IMR-90 (cell line): ENCODE measurements at regions not wholly inside any gene's neighbourhood (a gene's known extent, or its start where the extent isn't known, plus 50 kb on each side); places are given as distances from the start of the nearest gene placed in this dataset.

Experiments
- ATAC-seq: fragments of 200-7000 bp; cut with Tn5 transposase; 2 replicates; pipeline ENCODE4 v1.9.1; 2020; ENCODE audit warnings: low read depth, mild to moderate bottlenecking, moderate library complexity
- BruUV-seq: library from RNA; stranded (reverse); fragments of 400-500 nt; replicated peaks from 2 replicates; lab custom pipeline; 2021; lab: Mats Ljungman, UMichigan
- CTCF ChIA-PET: fragments of 300-600 bp; formaldehyde crosslinking; extraction: SDS; loops from one replicate; lab custom pipeline; 2021; ENCODE audit warnings: antibody characterized with exemption; lab: Yijun Ruan, JAX
- POLR2A ChIA-PET: fragments of 300-600 bp; sonication (Branson Sonifier 250); formaldehyde crosslinking; loops from one replicate; lab custom pipeline; 2022; ENCODE audit warnings: antibody characterized with exemption; ENCODE audit not compliant: unreplicated experiment; lab: Charles Lee
- DNase-seq: peaks from one replicate; pipeline ENCODE4 v3.0.0; 2013
- H2AFZ ChIP-seq: replicated peaks from 2 replicates; pipeline ENCODE3; 2013; ENCODE audit warnings: low read length, mild to moderate bottlenecking; ENCODE audit not compliant: poor library complexity
- H2AK5ac ChIP-seq: 2 replicates; pipeline ENCODE4 v1.6.1; 2013; ENCODE audit warnings: low read depth, low read length, inconsistent platforms
- H2AK9ac ChIP-seq: replicated peaks from 2 replicates; pipeline ENCODE3; 2013; ENCODE audit warnings: mild to moderate bottlenecking, low read depth, low read length, moderate library complexity; ENCODE audit not compliant: poor library complexity
- H2BK120ac ChIP-seq: 2 replicates; pipeline ENCODE4 v1.6.1; 2013; ENCODE audit warnings: low read depth, low read length, inconsistent platforms
- H2BK15ac ChIP-seq: 3 replicates; pipeline ENCODE4 v1.6.1; 2013; ENCODE audit warnings: low read depth, low read length, inconsistent platforms
- H2BK20ac ChIP-seq: 2 replicates; pipeline ENCODE4 v1.6.1; 2013; ENCODE audit warnings: low read depth, mild to moderate bottlenecking, inconsistent platforms, low read length, moderate library complexity
- H2BK5ac ChIP-seq: 2 replicates; pipeline ENCODE4 v1.6.1; 2013; ENCODE audit warnings: mild to moderate bottlenecking, low read depth, low read length, inconsistent platforms; ENCODE audit not compliant: poor library complexity, severe bottlenecking
- H3K14ac ChIP-seq: replicated peaks from 2 replicates; pipeline ENCODE4 v1.6.1; 2013; ENCODE audit warnings: low read depth, low read length, inconsistent platforms
- H3K18ac ChIP-seq: 2 replicates; pipeline ENCODE4 v1.6.1; 2013; ENCODE audit warnings: low read depth, low read length, control low read depth
- H3K23ac ChIP-seq: 2 replicates; pipeline ENCODE4 v1.6.1; 2013; ENCODE audit warnings: low read depth, low read length, inconsistent platforms
- H3K27ac ChIP-seq: 2 replicates; pipeline ENCODE4 v1.5.1; 2013; ENCODE audit warnings: mild to moderate bottlenecking, control low read depth, low read length; ENCODE audit not compliant: insufficient read depth
- H3K27me3 ChIP-seq: 2 replicates; pipeline ENCODE4 v1.6.1; 2013; ENCODE audit warnings: low read length; ENCODE audit not compliant: control insufficient read depth, insufficient read depth
- H3K36me3 ChIP-seq: 2 replicates; pipeline ENCODE4 v1.6.1; 2013; ENCODE audit warnings: low read length, mixed read lengths; ENCODE audit not compliant: control insufficient read depth, insufficient read depth
- H3K4ac ChIP-seq: 2 replicates; pipeline ENCODE4 v1.6.1; 2013; ENCODE audit warnings: low read depth, low read length, inconsistent platforms
- H3K4me1 ChIP-seq: 2 replicates; pipeline ENCODE4 v1.6.1; 2013; ENCODE audit warnings: low read length, mixed read lengths; ENCODE audit not compliant: control insufficient read depth, insufficient read depth
- H3K4me2 ChIP-seq: 2 replicates; pipeline ENCODE4 v1.6.1; 2013; ENCODE audit warnings: low read depth, mild to moderate bottlenecking, control low read depth, low read length, moderate library complexity
- H3K4me3 ChIP-seq: 2 replicates; pipeline ENCODE4 v1.5.1; 2013; ENCODE audit warnings: low read depth, mild to moderate bottlenecking, control low read depth, low read length, moderate library complexity; ENCODE audit not compliant: insufficient read depth
- H3K56ac ChIP-seq: 2 replicates; pipeline ENCODE4 v1.6.1; 2013; ENCODE audit warnings: low read length, inconsistent platforms; ENCODE audit not compliant: insufficient read depth; ENCODE audit errors: extremely low read depth
- H3K79me1 ChIP-seq, 2 experiments: 2 replicates each; pipeline ENCODE4 v1.6.1; 2013; ENCODE audit warnings: low read length in 2 of 2, inconsistent platforms in 1 of 2, low read depth in 1 of 2
- H3K9ac ChIP-seq: 2 replicates; pipeline ENCODE4 v1.6.1; 2013; ENCODE audit warnings: low read depth, low read length, control low read depth
- H3K9me1 ChIP-seq: 2 replicates; pipeline ENCODE4 v1.6.1; 2013; ENCODE audit warnings: low read length, inconsistent platforms; ENCODE audit not compliant: insufficient read depth
- H3K9me3 ChIP-seq: 2 replicates; pipeline ENCODE4 v1.6.1; 2013; ENCODE audit warnings: low read length; ENCODE audit not compliant: control insufficient read depth, insufficient read depth
- H4K20me1 ChIP-seq: 2 replicates; pipeline ENCODE4 v1.6.1; 2013; ENCODE audit warnings: low read length, inconsistent platforms; ENCODE audit not compliant: insufficient read depth
- H4K5ac ChIP-seq: 2 replicates; pipeline ENCODE4 v1.6.1; 2013; ENCODE audit warnings: mild to moderate bottlenecking, low read depth, low read length, control low read depth
- H4K8ac ChIP-seq, 2 experiments: 2 replicates each; pipeline ENCODE4 v1.6.1; 2013; ENCODE audit warnings: low read depth in 2 of 2, low read length in 2 of 2, control low read depth in 1 of 2, inconsistent platforms in 1 of 2
- H4K91ac ChIP-seq: 2 replicates; pipeline ENCODE4 v1.6.1; 2013; ENCODE audit warnings: low read depth, low read length, inconsistent platforms; ENCODE audit not compliant: insufficient read depth
- BHLHE40 ChIP-seq: fragments of 150-350 bp; IDR thresholded peaks from 2 replicates; pipeline ENCODE4 v1.6.1; 2016; ENCODE audit warnings: mild to moderate bottlenecking, low read depth, low read length
- CEBPB ChIP-seq: IDR thresholded peaks from 2 replicates; pipeline ENCODE4 v1.6.1; 2012; ENCODE audit warnings: low read depth, low read length, improper control_type of control experiment
- CHD1 ChIP-seq: IDR thresholded peaks from 2 replicates; pipeline ENCODE4 v1.6.1; 2012; ENCODE audit warnings: low read depth, low read length, improper control_type of control experiment
- ELK1 ChIP-seq: fragments of 150-350 bp; IDR thresholded peaks from 2 replicates; pipeline ENCODE4 v1.6.1; 2016; ENCODE audit warnings: low read depth, mild to moderate bottlenecking, low read length, moderate library complexity, borderline replicate concordance
- FOS ChIP-seq: fragments of 150-350 bp; IDR thresholded peaks from 2 replicates; pipeline ENCODE4 v1.6.1; 2016; ENCODE audit warnings: low read depth, low read length
- RAD21 ChIP-seq: IDR thresholded peaks from 2 replicates; pipeline ENCODE4 v1.6.1; 2012; ENCODE audit warnings: low read length, improper control_type of control experiment
- USF2 ChIP-seq: fragments of 150-350 bp; IDR thresholded peaks from 2 replicates; pipeline ENCODE4 v1.6.1; 2017; ENCODE audit warnings: mild to moderate bottlenecking, antibody characterized with exemption, low read length, low read depth
- WGBS, 2 experiments: methylation state at CpG; one replicate each; pipeline versions ENCODE4 v1.1.5 to v1.1.7; 2013; ENCODE audit warnings: missing lambda C conversion rate in 2 of 2; ENCODE audit not compliant: insufficient read length in 1 of 2; ENCODE audit errors: extremely low coverage in 2 of 2; 5-methylcytosine and 5-hydroxymethylcytosine counted together
- dilution Hi-C: fragments of 300-500 bp; cut with HindIII; formaldehyde crosslinking; loops from one replicate; pipeline ENCODE4 v1.14.3; 2018; ENCODE audit warnings: low sequenced_read_pairs; ENCODE audit not compliant: unreplicated experiment
- in situ Hi-C: fragments of 300-500 bp; cut with MboI; formaldehyde crosslinking; loops from 3 replicates; pipeline ENCODE4 v1.14.3; 2019; ENCODE audit warnings: low sequenced_read_pairs, inconsistent platforms, mixed read lengths
- intact Hi-C: fragments of 100-400 bp; cut with micrococcal nuclease; formaldehyde crosslinking; loops from 2 replicates; pipeline ENCODE4 v1.10.0; 2022

GRCh38 chr17:72466606-72467005 lies 345.8 kb downstream of the SOX9 start:
- ChIA-PET CTCF (no interaction called here), POLR2A (no interaction called here)
- no CpG with 5 or more reads among the region's 3 CpGs for WGBS, 2 experiments
- Histone ChIP-seq H4K8ac (no peak overlapping the region), H3K4me3 (no peak overlapping the region), H3K14ac (no peak overlapping the region), H2BK15ac (peak overlapping the region; percentile 61; the same call in 1 of the 3 replicates), H3K36me3 (no peaks in the 10 kb centered on the region), H2AK9ac (no peak overlapping the region), H3K9me1 (peaks cover 30% of the 10 kb centered on the region), H4K91ac (no peak overlapping the region), H3K4me2 (no peak overlapping the region; the same call in 1 of the 2 replicates), H2AFZ (no peak overlapping the region), H2BK20ac (no peak overlapping the region), H3K9me3 (no peaks in the 10 kb centered on the region), H3K27ac (no peak overlapping the region), H2BK5ac (no peak overlapping the region), H3K27me3 (no peaks in the 10 kb centered on the region), H4K5ac (no peak overlapping the region), H2AK5ac (no peak overlapping the region), H3K23ac (no peak overlapping the region), H3K4ac (no peak overlapping the region; the same call in 1 of the 2 replicates), H3K56ac (no peak overlapping the region), H3K18ac (no peak overlapping the region), H3K9ac (no peak overlapping the region), H3K79me1 (peaks cover 17 to 58% of the 10 kb centered on the region in 2 experiments), H2BK120ac (no peak overlapping the region), H4K20me1 (peaks cover 9% of the 10 kb centered on the region), H3K4me1 (peaks cover 13% of the 10 kb centered on the region)
- no TSS peak for BruUV-seq
- ATAC-seq (no peak), DNase-seq (no peak)
- dilution Hi-C loops, result no loop called here
- intact Hi-C loops, result no loop called here
- TF ChIP-seq RAD21, result no peak
- no peak for TF ChIP-seq CEBPB
- no peak for TF ChIP-seq ELK1
- TF ChIP-seq USF2, result no peak
- TF ChIP-seq CHD1, result no peak
- no peak for TF ChIP-seq BHLHE40
- TF ChIP-seq FOS, result no peak
- in situ Hi-C loops, result no loop called here
